Spleen (tissue), 7 donors: ENCODE measurements at regions not wholly inside any gene's neighbourhood (a gene's known extent, or its start where the extent isn't known, plus 50 kb on each side); places are given as distances from the start of the nearest gene placed in this dataset.

Experiments
- POLR2A ChIP-seq, 3 donors: fragments of 450-650 bp; IDR thresholded peaks; one replicate each; pipeline ENCODE4 v1.5.1; 2017; ENCODE audit warnings: antibody characterized with exemption in 3 of 3, mild to moderate bottlenecking in 1 of 3
- POLR2AphosphoS5 ChIP-seq, 3 donors: sonication (generic); formaldehyde crosslinking; IDR thresholded peaks; one replicate each; pipeline ENCODE4 v1.5.1; 2017; ENCODE audit warnings: antibody characterized with exemption in 3 of 3
- TF ChIP-seq, protein P1 (sequence below), 11 experiments: fragments of 200-600 bp in 7 of 11; fragments of 450-650 bp in 4 of 11; sonication (generic) in 4 of 11; IDR thresholded peaks in 8 of 11; conservative IDR thresholded peaks in 3 of 11; 1 replicate in 7 of 11; 2 replicates in 4 of 11; pipeline versions ENCODE4 v1.4.0 to v1.8.0; 2016 to 2021; ENCODE audit warnings: antibody characterized with exemption in 11 of 11, inconsistent platforms in 4 of 11, mild to moderate bottlenecking in 1 of 11
- donor health status: DM: no; HTN: no; CAD: no; lungs with moderate emphysema.
- donor health status: DM: no; HTN: no; CAD: no.
- donor health status: DM: no; HTN: no; CAD: no.

GRCh38 chr1:244235157-244235556 is 184.1 kb downstream of the ZBTB18 start:
- TF ChIP-seq, protein P1, sequence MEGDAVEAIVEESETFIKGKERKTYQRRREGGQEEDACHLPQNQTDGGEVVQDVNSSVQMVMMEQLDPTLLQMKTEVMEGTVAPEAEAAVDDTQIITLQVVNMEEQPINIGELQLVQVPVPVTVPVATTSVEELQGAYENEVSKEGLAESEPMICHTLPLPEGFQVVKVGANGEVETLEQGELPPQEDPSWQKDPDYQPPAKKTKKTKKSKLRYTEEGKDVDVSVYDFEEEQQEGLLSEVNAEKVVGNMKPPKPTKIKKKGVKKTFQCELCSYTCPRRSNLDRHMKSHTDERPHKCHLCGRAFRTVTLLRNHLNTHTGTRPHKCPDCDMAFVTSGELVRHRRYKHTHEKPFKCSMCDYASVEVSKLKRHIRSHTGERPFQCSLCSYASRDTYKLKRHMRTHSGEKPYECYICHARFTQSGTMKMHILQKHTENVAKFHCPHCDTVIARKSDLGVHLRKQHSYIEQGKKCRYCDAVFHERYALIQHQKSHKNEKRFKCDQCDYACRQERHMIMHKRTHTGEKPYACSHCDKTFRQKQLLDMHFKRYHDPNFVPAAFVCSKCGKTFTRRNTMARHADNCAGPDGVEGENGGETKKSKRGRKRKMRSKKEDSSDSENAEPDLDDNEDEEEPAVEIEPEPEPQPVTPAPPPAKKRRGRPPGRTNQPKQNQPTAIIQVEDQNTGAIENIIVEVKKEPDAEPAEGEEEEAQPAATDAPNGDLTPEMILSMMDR (IDR thresholded peaks at IDR 0.05 in 8 of 11, conservative IDR thresholded peaks at IDR 0.05 in 3 of 11) = no peak
- TF ChIP-seq POLR2AphosphoS5 (IDR thresholded peaks at IDR 0.05) (no peak), POLR2A (IDR thresholded peaks at IDR 0.05) (no peak)
